Neural cell (in vitro differentiated cells): ENCODE measurements at regions not wholly inside any gene's neighbourhood (a gene's known extent, or its start where the extent isn't known, plus 50 kb on each side); places are given as distances from the start of the nearest gene placed in this dataset.

Experiments used
- H2AFZ ChIP-seq: fragments of 200-600, 300-800 bp; sonication (generic), shearing (Covaris generic); 2 replicates; pipeline ENCODE4 v1.6.0; 2014; ENCODE audit warnings: low read depth, mild to moderate bottlenecking, antibody characterized with exemption, low read length, moderate library complexity
- H3F3A ChIP-seq: fragments of 200-600 bp; shearing (Covaris generic); 2 replicates; pipeline ENCODE4 v1.6.1; 2016; ENCODE audit warnings: mild to moderate bottlenecking, moderate library complexity, mixed read lengths, antibody characterized with exemption, low read length; ENCODE audit not compliant: insufficient read depth, poor library complexity, severe bottlenecking
- H3K27ac ChIP-seq: fragments of 200-600, 300-800 bp; sonication (generic), shearing (Covaris generic); 2 replicates; pipeline ENCODE4 v1.5.1; 2014; ENCODE audit warnings: mild to moderate bottlenecking, low read length, moderate library complexity
- H3K27me3 ChIP-seq: fragments of 300-800, 200-600 bp; sonication (generic), shearing (Covaris generic); 2 replicates; pipeline ENCODE4 v1.6.0; 2014; ENCODE audit warnings: mild to moderate bottlenecking, low read depth, low read length, moderate library complexity; ENCODE audit not compliant: insufficient read depth
- H3K36me3 ChIP-seq: fragments of 300-800, 200-600 bp; sonication (generic), shearing (Covaris generic); 2 replicates; pipeline ENCODE4 v1.5.1; 2014; ENCODE audit warnings: mild to moderate bottlenecking, antibody characterized with exemption, low read length, moderate library complexity; ENCODE audit not compliant: insufficient read depth
- H3K4me2 ChIP-seq: fragments of 300-800, 200-600 bp; sonication (generic), shearing (Covaris generic); 2 replicates; pipeline ENCODE4 v1.6.0; 2014; ENCODE audit warnings: mild to moderate bottlenecking, low read length
- H3K4me3 ChIP-seq: fragments of 300-800, 200-600 bp; sonication (generic), shearing (Covaris generic); 2 replicates; pipeline ENCODE4 v1.5.1; 2014; ENCODE audit warnings: mild to moderate bottlenecking, low read length, moderate library complexity
- H3K79me2 ChIP-seq: fragments of 200-600 bp; shearing (Covaris generic); replicated peaks from 2 replicates; pipeline ENCODE4 v1.6.0; 2014; ENCODE audit warnings: mild to moderate bottlenecking, low read length, moderate library complexity; ENCODE audit not compliant: insufficient read depth
- H3K9ac ChIP-seq: fragments of 300-800, 200-600 bp; sonication (generic), shearing (Covaris generic); 2 replicates; pipeline ENCODE4 v1.6.1; 2016; ENCODE audit warnings: mild to moderate bottlenecking, low read length, mixed read lengths
- H3K9me2 ChIP-seq: fragments of 200-600 bp; shearing (Covaris generic); 2 replicates; pipeline ENCODE4 v1.6.1; 2016; ENCODE audit warnings: mild to moderate bottlenecking, low read length, mixed read lengths; ENCODE audit not compliant: insufficient read depth
- H3K9me3 ChIP-seq: fragments of 200-600, 300-800 bp; sonication (generic), shearing (Covaris generic); 2 replicates; pipeline ENCODE4 v1.6.1; 2016; ENCODE audit warnings: mild to moderate bottlenecking, mixed run types, low read length, moderate library complexity, mixed read lengths
- H4K20me1 ChIP-seq: fragments of 200-600 bp; shearing (Covaris generic); 2 replicates; pipeline ENCODE4 v1.6.1; 2016; ENCODE audit warnings: mild to moderate bottlenecking, mixed run types; ENCODE audit not compliant: insufficient read depth
- CTCF ChIP-seq: fragments of 450-650 bp; IDR thresholded peaks from 2 replicates; pipeline ENCODE4 v1.5.1; 2014; ENCODE audit warnings: antibody characterized with exemption, mild to moderate bottlenecking, moderate library complexity; ENCODE audit not compliant: poor library complexity, severe bottlenecking
- EP300 ChIP-seq: fragments of 450-650 bp; conservative IDR thresholded peaks from 2 replicates; pipeline ENCODE4 v1.6.1; 2014; ENCODE audit warnings: antibody characterized with exemption, mild to moderate bottlenecking, moderate library complexity; ENCODE audit not compliant: poor library complexity, severe bottlenecking
- EZH2 ChIP-seq: fragments of 200-600, 300-800 bp; shearing (Covaris generic), sonication (generic); IDR thresholded peaks from 2 replicates; pipeline ENCODE4 v1.6.1; 2014; ENCODE audit warnings: antibody characterized with exemption, low read length, borderline replicate concordance, mild to moderate bottlenecking; ENCODE audit not compliant: insufficient read depth, poor library complexity, severe bottlenecking
- MXI1 ChIP-seq: fragments of 450-650 bp; conservative IDR thresholded peaks from 2 replicates; pipeline ENCODE4 v1.6.1; 2014; ENCODE audit warnings: antibody characterized with exemption, mild to moderate bottlenecking; ENCODE audit not compliant: poor library complexity, severe bottlenecking
- POLR2AphosphoS5 ChIP-seq: IDR thresholded peaks from 2 replicates; pipeline ENCODE4 v1.6.1; 2012
- RAD21 ChIP-seq: fragments of 450-650 bp; conservative IDR thresholded peaks from 2 replicates; pipeline ENCODE4 v1.6.1; 2014; ENCODE audit warnings: antibody characterized with exemption, mild to moderate bottlenecking, moderate library complexity
- REST ChIP-seq: IDR thresholded peaks from 2 replicates; pipeline ENCODE4 v1.6.1; 2012; ENCODE audit warnings: borderline replicate concordance
- SMC3 ChIP-seq: fragments of 450-650 bp; conservative IDR thresholded peaks from 2 replicates; pipeline ENCODE4 v1.6.1; 2014; ENCODE audit warnings: antibody characterized with exemption, mild to moderate bottlenecking, moderate library complexity; ENCODE audit not compliant: poor library complexity
- TAF1 ChIP-seq: IDR thresholded peaks from 2 replicates; pipeline ENCODE4 v1.6.1; 2012; ENCODE audit warnings: low read depth

GRCh38 chr18:72273025-72273424, 271.1 kb downstream of the CBLN2 start:
- no peak overlapping the region for H3K4me2 ChIP-seq
- no peaks in the 10 kb centered on the region for H3K9me2 ChIP-seq
- no peaks in the 10 kb centered on the region for H3K79me2 ChIP-seq
- no peaks in the 10 kb centered on the region for H4K20me1 ChIP-seq
- TF ChIP-seq CTCF (no peak), EP300 (no peak), EZH2 (no peak)
- no peak overlapping the region for H3K4me3 ChIP-seq
- H3F3A ChIP-seq, result no peaks in the 10 kb centered on the region
- H2AFZ ChIP-seq, result no peak overlapping the region
- H3K36me3 ChIP-seq, result no peaks in the 10 kb centered on the region
- H3K9ac ChIP-seq, result no peak overlapping the region
- H3K27me3 ChIP-seq, result no peaks in the 10 kb centered on the region
- no peaks in the 10 kb centered on the region for H3K9me3 ChIP-seq
- H3K27ac ChIP-seq, result no peak overlapping the region

- H3K9ac ChIP-seq, result no peak overlapping the region
- no peaks in the 10 kb centered on the region for H3K9me3 ChIP-seq
- H3F3A ChIP-seq, result no peaks in the 10 kb centered on the region
- no peaks in the 10 kb centered on the region for H3K79me2 ChIP-seq
- TF ChIP-seq POLR2AphosphoS5, result no peak
- TF ChIP-seq SMC3, result no peak
- no peak for TF ChIP-seq RAD21
- no peak for TF ChIP-seq EZH2
- no peak for TF ChIP-seq REST
- no peak for TF ChIP-seq TAF1
- TF ChIP-seq CTCF, result no peak
- TF ChIP-seq EP300, result no peak
- TF ChIP-seq MXI1, result no peak
- no peaks in the 10 kb centered on the region for H4K20me1 ChIP-seq
- no peak overlapping the region for H3K4me2 ChIP-seq
- H2AFZ ChIP-seq, result no peak overlapping the region
- no peak overlapping the region for H3K27ac ChIP-seq
- H3K36me3 ChIP-seq, result no peaks in the 10 kb centered on the region
- H3K9me2 ChIP-seq, result no peaks in the 10 kb centered on the region
- H3K4me3 ChIP-seq, result no peak overlapping the region
- no peaks in the 10 kb centered on the region for H3K27me3 ChIP-seq
Observed at GRCh38 chr18:72261590-72261989, 282.6 kb downstream of the CBLN2 start.
